Retinal pigment epithelial cell (primary cell): ENCODE measurements at regions not wholly inside any gene's neighbourhood (a gene's known extent, or its start where the extent isn't known, plus 50 kb on each side); places are given as distances from the start of the nearest gene placed in this dataset.

Experiments used
- DNase-seq: peaks from one replicate; pipeline ENCODE4 v3.0.0-alpha.2; 2010; ENCODE audit warnings: low read depth
- H3K4me3 ChIP-seq: 2 replicates; pipeline ENCODE4 v1.5.1; 2011; ENCODE audit warnings: mild to moderate bottlenecking, low read length, control low read depth, moderate library complexity
- TF ChIP-seq, protein P1 (sequence below): conservative IDR thresholded peaks from 2 replicates; pipeline ENCODE4 v1.5.1; 2011; ENCODE audit warnings: low read depth, low read length, control low read depth, inconsistent platforms

DNA sequence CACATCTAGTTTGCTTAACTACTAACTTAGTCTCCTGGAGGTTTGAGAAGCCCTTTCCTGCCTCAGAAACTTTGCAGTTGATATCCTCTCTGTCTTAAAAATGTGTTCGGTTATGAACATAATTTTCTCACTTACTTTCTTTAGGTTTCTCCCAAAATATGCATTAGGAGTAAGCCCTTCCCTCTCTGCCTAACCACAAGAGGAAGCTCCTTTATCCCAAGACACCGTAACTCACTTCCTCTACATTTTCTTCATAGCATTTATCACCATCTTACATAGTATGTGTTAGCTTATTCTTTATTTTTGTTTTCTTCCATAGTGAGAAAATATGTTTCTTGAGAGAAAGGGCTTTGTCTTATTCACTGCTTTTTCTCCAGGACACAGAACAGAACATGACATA lies 952.5 kb upstream of the ATXN8OS start:
- TF ChIP-seq, protein P1, sequence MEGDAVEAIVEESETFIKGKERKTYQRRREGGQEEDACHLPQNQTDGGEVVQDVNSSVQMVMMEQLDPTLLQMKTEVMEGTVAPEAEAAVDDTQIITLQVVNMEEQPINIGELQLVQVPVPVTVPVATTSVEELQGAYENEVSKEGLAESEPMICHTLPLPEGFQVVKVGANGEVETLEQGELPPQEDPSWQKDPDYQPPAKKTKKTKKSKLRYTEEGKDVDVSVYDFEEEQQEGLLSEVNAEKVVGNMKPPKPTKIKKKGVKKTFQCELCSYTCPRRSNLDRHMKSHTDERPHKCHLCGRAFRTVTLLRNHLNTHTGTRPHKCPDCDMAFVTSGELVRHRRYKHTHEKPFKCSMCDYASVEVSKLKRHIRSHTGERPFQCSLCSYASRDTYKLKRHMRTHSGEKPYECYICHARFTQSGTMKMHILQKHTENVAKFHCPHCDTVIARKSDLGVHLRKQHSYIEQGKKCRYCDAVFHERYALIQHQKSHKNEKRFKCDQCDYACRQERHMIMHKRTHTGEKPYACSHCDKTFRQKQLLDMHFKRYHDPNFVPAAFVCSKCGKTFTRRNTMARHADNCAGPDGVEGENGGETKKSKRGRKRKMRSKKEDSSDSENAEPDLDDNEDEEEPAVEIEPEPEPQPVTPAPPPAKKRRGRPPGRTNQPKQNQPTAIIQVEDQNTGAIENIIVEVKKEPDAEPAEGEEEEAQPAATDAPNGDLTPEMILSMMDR = no peak
- DNase-seq = no peak
- no peak overlapping the region for H3K4me3 ChIP-seq

DNA sequence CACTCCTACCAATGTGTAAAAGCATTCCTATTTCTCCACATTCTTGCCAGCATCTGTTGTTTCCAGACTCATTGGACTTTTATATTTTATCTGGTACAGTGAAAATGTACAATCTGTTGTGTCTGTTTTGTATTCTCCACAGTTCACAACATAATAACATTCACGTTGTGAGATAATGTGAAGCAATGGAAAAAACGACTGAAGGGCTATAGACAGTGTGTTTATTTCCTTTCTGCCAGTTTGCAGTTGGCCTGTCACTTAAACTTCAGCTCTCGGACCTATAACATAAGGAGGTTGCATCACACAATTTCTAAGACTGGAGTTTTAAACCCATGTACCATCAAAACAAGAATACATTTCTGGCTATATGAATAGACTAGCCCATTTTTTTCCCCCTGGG lies 965.5 kb upstream of the ATXN8OS start:
- no peak for DNase-seq
- no peak overlapping the region for H3K4me3 ChIP-seq
- TF ChIP-seq, protein P1 = no peak

DNA sequence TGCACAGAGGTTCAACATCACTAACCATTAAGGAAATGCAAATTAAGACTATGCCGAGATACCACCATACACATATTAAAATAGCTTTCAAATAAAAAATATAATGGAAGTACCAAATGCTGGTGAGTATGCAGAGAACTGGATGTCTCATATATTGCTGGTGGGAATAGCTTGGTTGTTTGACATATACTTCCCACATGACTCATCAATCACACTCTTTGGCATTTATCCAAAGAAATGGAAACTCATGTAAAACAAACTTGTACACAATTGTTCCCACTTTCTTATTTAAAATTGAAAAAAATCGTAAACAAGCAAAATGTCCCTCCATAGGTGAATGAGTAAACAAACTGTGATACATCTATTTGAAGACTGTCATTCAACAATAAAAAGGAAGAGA lies 982.6 kb upstream of the ATXN8OS start:
- H3K4me3 ChIP-seq = no peak overlapping the region
- TF ChIP-seq, protein P1 = no peak
- DNase-seq = peak; percentile 2

DNA sequence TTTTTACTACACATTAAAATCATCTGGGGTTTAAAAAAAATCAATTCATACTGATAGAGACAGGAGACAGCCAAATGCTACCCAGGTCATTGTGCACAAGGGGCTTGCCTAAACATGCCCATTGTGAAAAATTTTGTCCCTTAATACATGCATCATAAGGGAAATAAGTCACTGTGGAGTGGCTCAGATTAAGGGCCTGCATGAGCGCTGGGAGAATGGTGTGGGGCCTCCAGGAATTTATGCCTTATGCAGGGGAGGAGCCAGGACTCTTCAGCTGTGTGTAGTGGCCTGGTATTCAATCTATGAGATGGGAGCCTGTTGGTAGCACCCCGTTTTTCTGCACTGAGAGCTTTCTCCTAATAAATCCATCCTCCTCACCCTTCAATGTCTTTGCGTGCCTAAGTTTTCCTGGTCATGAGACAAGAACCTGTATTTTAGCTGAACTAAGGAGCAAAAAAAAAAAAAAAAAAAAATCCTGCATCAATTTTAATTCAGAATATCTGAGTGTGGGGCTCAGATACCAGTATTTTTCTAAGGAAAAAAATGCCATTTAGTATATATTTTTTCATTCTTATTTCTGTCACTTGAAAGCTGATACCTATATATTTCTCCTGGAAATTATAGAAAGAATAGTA lies 997.6 kb upstream of the ATXN8OS start:
- no peak for DNase-seq
- no peak overlapping the region for H3K4me3 ChIP-seq
- TF ChIP-seq, protein P1 = no peak

DNA sequence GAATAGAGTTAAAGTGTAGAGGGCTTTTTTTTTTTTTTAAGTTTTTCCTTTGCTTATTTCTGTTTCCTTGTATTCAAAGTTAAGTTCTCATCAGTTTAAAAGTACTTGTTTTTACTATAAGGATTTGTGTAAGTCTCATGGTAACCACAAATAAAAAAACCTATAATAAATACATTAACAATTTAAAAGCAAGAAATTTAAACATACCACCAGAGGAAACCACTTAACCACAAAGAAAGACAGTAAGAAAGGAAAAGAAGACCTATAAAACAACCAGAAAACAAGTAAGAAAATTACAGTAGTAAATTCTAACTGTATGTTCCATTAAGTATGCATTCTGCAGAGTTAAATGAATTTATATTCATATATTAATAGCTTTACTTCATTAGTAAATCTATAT lies 999.1 kb upstream of the ATXN8OS start:
- DNase-seq = no peak
- TF ChIP-seq, protein P1 = no peak

DNA sequence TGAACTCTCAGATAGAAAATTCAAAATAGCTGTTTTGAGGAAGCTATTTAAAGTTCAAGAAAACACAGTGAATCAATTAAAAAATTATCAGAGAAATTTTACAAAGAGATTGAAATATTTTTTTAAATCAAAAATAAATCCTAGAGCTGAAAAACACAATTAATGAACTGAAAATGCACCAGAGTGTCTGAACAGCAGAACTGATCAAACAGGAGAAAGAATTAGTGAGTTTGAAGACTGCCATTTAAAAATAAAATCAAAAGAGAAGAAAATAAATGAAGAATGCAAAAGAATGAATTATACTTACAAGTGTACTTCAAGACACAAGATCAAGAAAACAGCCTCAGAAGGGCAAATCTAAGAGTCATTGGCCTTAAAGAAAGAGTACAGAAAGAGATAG lies 1000.2 kb upstream of the ATXN8OS start:
- no peak overlapping the region for H3K4me3 ChIP-seq
- no peak for DNase-seq
- TF ChIP-seq, protein P1 = no peak

More for the DNA sequence above, 999.1 kb upstream of the ATXN8OS start:
- no peak overlapping the region for H3K4me3 ChIP-seq

DNA sequence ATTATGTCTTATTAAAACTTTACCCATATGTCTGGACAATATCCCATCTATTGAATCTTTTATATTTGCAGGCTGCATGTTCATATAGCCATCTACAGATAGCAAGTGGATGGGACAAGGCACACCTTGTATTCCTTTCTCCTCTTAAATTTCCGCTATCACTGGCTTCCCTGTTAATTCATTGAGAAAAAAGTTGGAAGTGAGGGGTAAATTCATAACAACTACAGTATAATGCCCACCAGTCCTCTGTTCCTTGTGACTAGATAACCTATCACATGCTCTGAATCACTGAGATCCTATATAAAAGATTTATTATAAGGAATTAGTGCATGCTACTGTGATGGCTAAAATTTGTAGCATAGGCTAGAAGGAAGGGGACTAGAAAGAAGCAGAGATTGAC lies 1005.8 kb upstream of the ATXN8OS start:
- TF ChIP-seq, protein P1 = no peak
- no peak overlapping the region for H3K4me3 ChIP-seq
- no peak for DNase-seq
